ENCODE measurements at regions not wholly inside any gene's neighbourhood (a gene's known extent, or its start where the extent isn't known, plus 50 kb on each side); places are given as distances from the start of the nearest gene placed in this dataset.

DNA sequence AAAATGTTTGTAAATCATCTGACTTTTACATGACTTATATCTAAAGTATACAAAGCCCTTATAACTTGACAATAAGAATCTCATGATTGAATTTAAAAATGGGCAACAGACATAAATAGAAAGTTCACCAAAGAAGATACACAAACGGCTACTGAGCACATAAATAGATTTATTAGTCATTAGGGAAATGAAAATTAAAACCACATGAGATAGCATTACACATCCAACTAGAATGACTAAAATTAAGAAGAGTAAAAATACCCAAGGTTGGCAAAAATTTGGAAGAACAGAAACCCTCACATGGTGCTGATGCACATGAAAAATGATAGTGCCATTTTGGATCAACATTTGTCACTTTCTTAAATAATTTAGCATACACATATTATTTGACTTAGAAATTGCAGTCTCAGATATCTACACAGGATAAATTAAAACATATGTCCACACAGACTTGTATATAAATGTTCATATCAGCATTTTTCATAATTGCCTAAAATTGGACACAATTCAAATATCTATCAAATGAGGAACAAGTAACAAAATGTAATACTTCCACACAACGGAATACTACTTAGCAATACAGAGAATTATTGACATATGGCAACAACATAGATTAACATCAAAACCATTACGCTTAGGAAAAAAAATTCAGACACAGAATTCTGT is 359.1 kb upstream of the DAB2 start:
- Histone ChIP-seq H3K9me3 (ENCODE audit: control insufficient read depth, low read depth, low read length) (no peaks in the 10 kb centered on the region), H3K4me2 (ENCODE audit: insufficient read depth, insufficient read length, low read length) (no peak overlapping the region), H2AFZ (ENCODE audit: low read length) (no peak overlapping the region), H3T11ph (ENCODE audit: low read length) (no peak overlapping the region), H3K27ac (ENCODE audit: insufficient read length, low read depth, low read length) (no peak overlapping the region), H4K91ac (ENCODE audit: insufficient read length, low read depth, low read length) (no peak overlapping the region), H3K14ac (ENCODE audit: insufficient read depth, low read length) (no peak overlapping the region), H2BK20ac (ENCODE audit: low read depth, low read length, poor library complexity, severe bottlenecking) (no peak overlapping the region), H3K79me2 (ENCODE audit: insufficient read depth, low read length) (no peaks in the 10 kb centered on the region), H3K23ac (ENCODE audit: insufficient read length, low read depth, low read length) (no peak overlapping the region), H2BK120ac (ENCODE audit: low read depth, low read length, poor library complexity, severe bottlenecking) (no peak overlapping the region), H3K23me2 (ENCODE audit: insufficient read length, low read depth, low read length, poor library complexity, severe bottlenecking) (no peaks in the 10 kb centered on the region), H3K4ac (ENCODE audit: low read depth, low read length) (no peak overlapping the region), H3K56ac (ENCODE audit: insufficient read length, low read depth, low read length) (no peak overlapping the region), H3K4me1 (ENCODE audit: insufficient read depth, low read length) (0 out of 2 replicates have a peak, but pooled peaks cover 2% of the 10 kb centered on the region), H2AK5ac (ENCODE audit: insufficient read length, low read length) (no peak overlapping the region), H2BK12ac (ENCODE audit: insufficient read length, low read depth, low read length) (no peak overlapping the region), H3K27me3 (ENCODE audit: insufficient read depth, low read length) (no peaks in the 10 kb centered on the region), H4K20me1 (ENCODE audit: control insufficient read depth, insufficient read depth, insufficient read length) (no peaks in the 10 kb centered on the region), H3K79me1 (ENCODE audit: insufficient read depth, low read depth, low read length, poor library complexity, severe bottlenecking) (no peaks in the 10 kb centered on the region), H4K5ac (ENCODE audit: insufficient read length, low read depth, low read length) (no peak overlapping the region), H4K8ac (replicated peaks; ENCODE audit: insufficient read length, low read depth, low read length) (no peak overlapping the region), H3K9ac (ENCODE audit: extremely low read depth, insufficient read length, low read length) (no peak overlapping the region), H3K18ac (ENCODE audit: insufficient read length, low read depth, low read length) (no peak overlapping the region), H2BK15ac (ENCODE audit: low read depth, low read length) (no peak overlapping the region), H2BK5ac (ENCODE audit: insufficient read length, low read length) (no peak overlapping the region)
- no peak overlapping the region for H3K27ac Mint-ChIP-seq
- H3K36me3 Mint-ChIP-seq (ENCODE audit: insufficient read depth in 1 of 3, low read depth in 3 of 3): peaks cover 3 to 12% (median 8%) of the 10 kb centered on the region in 3 experiments; a peak in 5 of 7 replicates
- H3K4me3 Mint-ChIP-seq: no peak overlapping the region
- no peaks in the 10 kb centered on the region for H3K27me3 Mint-ChIP-seq (ENCODE audit: low read depth)
- no CpG with 5 or more reads among the region's 3 CpGs for WGBS (ENCODE audit: extremely low coverage, insufficient read length, low lambda C conversion rate)
- TF ChIP-seq, protein P1, sequence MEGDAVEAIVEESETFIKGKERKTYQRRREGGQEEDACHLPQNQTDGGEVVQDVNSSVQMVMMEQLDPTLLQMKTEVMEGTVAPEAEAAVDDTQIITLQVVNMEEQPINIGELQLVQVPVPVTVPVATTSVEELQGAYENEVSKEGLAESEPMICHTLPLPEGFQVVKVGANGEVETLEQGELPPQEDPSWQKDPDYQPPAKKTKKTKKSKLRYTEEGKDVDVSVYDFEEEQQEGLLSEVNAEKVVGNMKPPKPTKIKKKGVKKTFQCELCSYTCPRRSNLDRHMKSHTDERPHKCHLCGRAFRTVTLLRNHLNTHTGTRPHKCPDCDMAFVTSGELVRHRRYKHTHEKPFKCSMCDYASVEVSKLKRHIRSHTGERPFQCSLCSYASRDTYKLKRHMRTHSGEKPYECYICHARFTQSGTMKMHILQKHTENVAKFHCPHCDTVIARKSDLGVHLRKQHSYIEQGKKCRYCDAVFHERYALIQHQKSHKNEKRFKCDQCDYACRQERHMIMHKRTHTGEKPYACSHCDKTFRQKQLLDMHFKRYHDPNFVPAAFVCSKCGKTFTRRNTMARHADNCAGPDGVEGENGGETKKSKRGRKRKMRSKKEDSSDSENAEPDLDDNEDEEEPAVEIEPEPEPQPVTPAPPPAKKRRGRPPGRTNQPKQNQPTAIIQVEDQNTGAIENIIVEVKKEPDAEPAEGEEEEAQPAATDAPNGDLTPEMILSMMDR (conservative IDR thresholded peaks at IDR 0.05): no peak
- DNase-seq: no peak
- peaks cover 11 to 15% of the 10 kb centered on the region in 2 experiments for H3K4me1 Mint-ChIP-seq
- peaks cover 8 to 10% of the 10 kb centered on the region in 2 experiments for H3K9me3 Mint-ChIP-seq

Data from H9 (cell line).